ENCODE measurements at regions not wholly inside any gene's neighbourhood (a gene's known extent, or its start where the extent isn't known, plus 50 kb on each side); places are given as distances from the start of the nearest gene placed in this dataset.
"Not testable (repeated sequence)": the region's sequence is repeated elsewhere in the genome, so short reads cannot be mapped to it uniquely, and the experiment has no call there.

GRCh38 chr3:64783200-64783599 is 95.4 kb upstream of the ADAMTS9 start:
- no peak for ATAC-seq
- DNase-seq (ENCODE audit: low spot score): no peak

- not testable (repeated sequence) for DNase-seq (ENCODE audit: low spot score); ATAC-seq
Observed at GRCh38 chr3:64780923-64781322, 93.1 kb upstream of the ADAMTS9 start.

- DNase-seq (ENCODE audit: low spot score) (no peak), ATAC-seq (peak; percentile 23)
Observed at GRCh38 chr3:64773137-64773536, 85.3 kb upstream of the ADAMTS9 start.

- ATAC-seq (no peak), DNase-seq (ENCODE audit: low spot score) (no peak)
Observed at GRCh38 chr3:64766440-64766839, 78.6 kb upstream of the ADAMTS9 start.

- ATAC-seq: no peak
- DNase-seq (ENCODE audit: low spot score): no peak
Observed at GRCh38 chr3:64765947-64766346, 78.1 kb upstream of the ADAMTS9 start.

GRCh38 chr3:64764386-64764929 is 76.7 kb upstream of the ADAMTS9 start:
- no peak for DNase-seq (ENCODE audit: low spot score)
- ATAC-seq: no peak

- no peak for DNase-seq (ENCODE audit: low spot score)
- peak; percentile 27 for ATAC-seq
Observed at GRCh38 chr3:64763980-64764379, 76.2 kb upstream of the ADAMTS9 start.

GRCh38 chr3:64761729-64762128 is 73.9 kb upstream of the ADAMTS9 start:
- no peak for DNase-seq (ENCODE audit: low spot score)
- no peak for ATAC-seq

- DNase-seq (ENCODE audit: low spot score): no peak
Observed at GRCh38 chr3:64760258-64760657, 72.5 kb upstream of the ADAMTS9 start.

GRCh38 chr3:64759811-64760210 is 72.0 kb upstream of the ADAMTS9 start:
- no peak for ATAC-seq
- no peak for DNase-seq (ENCODE audit: low spot score)

More at GRCh38 chr3:64760258-64760657, 72.5 kb upstream of the ADAMTS9 start:
- ATAC-seq: no peak

- no peak for DNase-seq (ENCODE audit: low spot score)
- ATAC-seq: no peak
Observed at GRCh38 chr3:64756398-64756986, 68.7 kb upstream of the ADAMTS9 start.

GRCh38 chr3:64748244-64748904 is 60.6 kb upstream of the ADAMTS9 start:
- no peak for ATAC-seq
- DNase-seq (ENCODE audit: low spot score): no peak

- ATAC-seq: no peak
- DNase-seq (ENCODE audit: low spot score): no peak
Observed at GRCh38 chr3:64747679-64748078, 59.9 kb upstream of the ADAMTS9 start.

- no peak for ATAC-seq
- no peak for DNase-seq (ENCODE audit: low spot score)
Observed at GRCh38 chr3:64743887-64744243, 56.1 kb upstream of the ADAMTS9 start.

GRCh38 chr3:64743156-64743886 is 55.5 kb upstream of the ADAMTS9 start:
- DNase-seq (ENCODE audit: low spot score): no peak
- ATAC-seq: no peak

- DNase-seq (ENCODE audit: low spot score) (no peak), ATAC-seq (no peak)
Observed at GRCh38 chr3:64741341-64741740, 53.5 kb upstream of the ADAMTS9 start.

GRCh38 chr3:64739971-64740631 is 52.3 kb upstream of the ADAMTS9 start:
- ATAC-seq: no peak
- no peak for DNase-seq (ENCODE audit: low spot score)

Measured in left lobe of liver (tissue), 2 donors.